C4-2B (cell line): ENCODE measurements at regions not wholly inside any gene's neighbourhood (a gene's known extent, or its start where the extent isn't known, plus 50 kb on each side); places are given as distances from the start of the nearest gene placed in this dataset.

Source experiments
- H3K27ac ChIP-seq: fragments of 450-650 bp; 2 replicates; pipeline ENCODE4 v1.5.1; 2017
- ZFX ChIP-seq: fragments of 450-650 bp; IDR thresholded peaks from 2 replicates; pipeline ENCODE4 v1.6.1; 2017
- TF ChIP-seq, protein P1 (sequence below): fragments of 450-650 bp; conservative IDR thresholded peaks from 2 replicates; pipeline ENCODE4 v1.5.1; 2017; ENCODE audit warnings: mild to moderate bottlenecking

DNA sequence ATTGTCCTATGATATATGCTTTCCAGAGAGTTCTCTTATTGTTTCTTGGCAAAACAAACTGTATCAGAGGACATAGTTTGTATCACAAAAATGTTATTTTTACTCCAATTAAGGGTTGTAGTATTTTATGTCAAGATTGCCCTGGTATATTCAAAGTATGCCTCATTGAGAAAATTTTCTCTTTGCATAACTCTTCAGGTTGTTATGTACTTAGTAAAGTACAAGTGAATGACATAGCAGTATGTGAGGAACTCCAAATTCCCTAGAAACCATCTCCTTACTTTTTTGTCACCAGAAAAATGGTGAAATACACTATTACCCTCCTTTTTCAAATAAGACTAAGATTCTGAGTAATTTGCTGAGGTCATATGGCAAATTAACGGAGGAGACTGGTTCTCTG is 355.3 kb downstream of the NFIB start:
- TF ChIP-seq, protein P1, sequence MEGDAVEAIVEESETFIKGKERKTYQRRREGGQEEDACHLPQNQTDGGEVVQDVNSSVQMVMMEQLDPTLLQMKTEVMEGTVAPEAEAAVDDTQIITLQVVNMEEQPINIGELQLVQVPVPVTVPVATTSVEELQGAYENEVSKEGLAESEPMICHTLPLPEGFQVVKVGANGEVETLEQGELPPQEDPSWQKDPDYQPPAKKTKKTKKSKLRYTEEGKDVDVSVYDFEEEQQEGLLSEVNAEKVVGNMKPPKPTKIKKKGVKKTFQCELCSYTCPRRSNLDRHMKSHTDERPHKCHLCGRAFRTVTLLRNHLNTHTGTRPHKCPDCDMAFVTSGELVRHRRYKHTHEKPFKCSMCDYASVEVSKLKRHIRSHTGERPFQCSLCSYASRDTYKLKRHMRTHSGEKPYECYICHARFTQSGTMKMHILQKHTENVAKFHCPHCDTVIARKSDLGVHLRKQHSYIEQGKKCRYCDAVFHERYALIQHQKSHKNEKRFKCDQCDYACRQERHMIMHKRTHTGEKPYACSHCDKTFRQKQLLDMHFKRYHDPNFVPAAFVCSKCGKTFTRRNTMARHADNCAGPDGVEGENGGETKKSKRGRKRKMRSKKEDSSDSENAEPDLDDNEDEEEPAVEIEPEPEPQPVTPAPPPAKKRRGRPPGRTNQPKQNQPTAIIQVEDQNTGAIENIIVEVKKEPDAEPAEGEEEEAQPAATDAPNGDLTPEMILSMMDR: no peak
- no peak for TF ChIP-seq ZFX
- H3K27ac ChIP-seq: no peak overlapping the region

DNA sequence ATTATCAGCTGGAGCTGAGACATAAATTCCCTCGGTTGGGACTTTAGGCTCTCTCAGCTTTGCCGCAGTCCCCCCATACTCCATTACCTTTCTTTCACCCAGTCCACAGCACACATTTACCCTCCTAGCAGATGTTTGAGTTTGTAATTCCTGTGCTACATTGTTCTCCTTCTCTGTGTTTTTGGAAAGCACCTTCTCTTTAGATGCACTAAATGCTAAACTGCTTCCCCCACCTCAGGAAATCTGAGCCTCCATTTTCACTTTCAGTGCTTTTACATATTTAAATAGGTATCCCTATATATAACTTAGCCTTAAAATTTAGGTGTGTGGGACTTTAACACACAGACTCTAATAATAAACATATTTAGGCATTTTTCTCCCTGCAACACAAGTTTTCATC is 356.9 kb downstream of the NFIB start:
- TF ChIP-seq, protein P1: no peak
- TF ChIP-seq ZFX: no peak
- H3K27ac ChIP-seq: no peak overlapping the region

- TF ChIP-seq, protein P1: no peak
- no peak for TF ChIP-seq ZFX
These were observed 357.8 kb downstream of the NFIB start for GRCh38 chr9:13956107-13956506.

GRCh38 chr9:13952906-13953305 is 361.0 kb downstream of the NFIB start:
- no peak for TF ChIP-seq ZFX
- TF ChIP-seq, protein P1: no peak
- H3K27ac ChIP-seq: no peak overlapping the region

More at GRCh38 chr9:13956107-13956506, 357.8 kb downstream of the NFIB start:
- H3K27ac ChIP-seq: no peak overlapping the region

GRCh38 chr9:13948037-13948436 is 365.9 kb downstream of the NFIB start:
- H3K27ac ChIP-seq: peak overlapping the region; percentile 27; the same call in 1 of the 2 replicates
- TF ChIP-seq, protein P1: no peak
- TF ChIP-seq ZFX: no peak

DNA sequence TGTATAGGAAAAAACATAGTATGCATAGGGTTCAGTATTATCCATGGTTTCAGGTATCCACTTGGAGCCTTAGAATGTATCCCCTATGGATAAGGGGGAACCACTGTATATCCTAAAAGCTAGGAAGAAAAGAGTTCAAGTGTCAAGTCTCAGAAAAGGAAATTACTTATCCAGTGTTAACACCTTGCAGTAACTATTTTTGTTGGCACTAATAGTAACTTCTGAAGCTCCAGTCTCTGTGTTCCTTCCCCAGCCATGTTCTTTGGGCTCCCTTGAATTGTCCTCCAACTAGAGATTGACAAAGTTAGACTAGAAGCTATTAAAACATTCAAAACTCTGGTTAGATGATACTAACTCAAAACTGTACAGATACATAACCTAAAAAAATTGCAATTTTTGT is 370.8 kb downstream of the NFIB start:
- no peak overlapping the region for H3K27ac ChIP-seq
- TF ChIP-seq ZFX: no peak
- TF ChIP-seq, protein P1: no peak

DNA sequence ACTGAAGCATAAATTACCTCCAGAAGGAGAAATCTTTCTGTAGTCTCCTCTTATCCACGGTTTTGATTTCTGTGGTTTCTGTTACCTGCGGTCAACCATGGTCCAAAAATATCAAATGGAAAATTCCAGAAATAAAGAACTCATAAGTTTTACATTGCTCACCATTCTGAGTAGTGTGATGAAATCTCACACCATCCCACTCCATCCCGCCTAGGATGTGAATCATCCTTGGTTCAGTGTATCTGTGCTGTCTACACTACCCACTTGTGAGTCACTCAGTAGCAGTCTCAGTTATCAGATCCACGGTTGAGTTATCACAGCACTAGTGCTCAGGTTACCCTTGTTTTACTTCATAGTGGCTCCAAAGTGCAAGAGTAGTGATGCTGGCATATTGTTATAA is 371.2 kb downstream of the NFIB start:
- no peak overlapping the region for H3K27ac ChIP-seq
- TF ChIP-seq ZFX: no peak
- TF ChIP-seq, protein P1: no peak
